ENCODE measurements at regions not wholly inside any gene's neighbourhood (a gene's known extent, or its start where the extent isn't known, plus 50 kb on each side); places are given as distances from the start of the nearest gene placed in this dataset.

DNA sequence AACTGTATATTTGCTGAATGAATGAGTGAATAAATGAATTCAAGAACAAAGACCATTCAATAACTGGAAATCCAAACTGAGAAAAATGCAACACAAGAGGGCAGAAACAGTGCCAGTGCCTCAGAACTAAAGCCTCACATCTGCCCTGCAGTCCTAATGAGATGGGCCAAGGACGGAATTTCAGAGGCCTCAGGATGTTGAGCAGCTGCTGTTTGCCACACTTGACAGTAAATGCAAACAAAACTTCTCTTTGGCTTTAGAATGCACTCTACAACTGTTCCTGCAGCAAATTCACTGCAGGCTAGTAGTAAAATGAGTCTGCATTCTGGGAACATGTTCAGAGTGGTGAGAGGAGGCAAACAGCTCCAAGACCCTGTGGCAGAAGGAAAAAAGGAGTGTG is 177.6 kb upstream of the LRFN2 start:
- no peaks in the 10 kb centered on the region for H3K9me3 ChIP-seq (replicated peaks; ENCODE audit: control insufficient read depth, insufficient read depth, low read length)
- DNase-seq (ENCODE audit: low read depth, low spot score) (no peak), FAIRE-seq (no peak)
- TF ChIP-seq EZH2 (IDR thresholded peaks at IDR 0.05; ENCODE audit: borderline replicate concordance, low read depth, low read length, severe bottlenecking): no peak
- TF ChIP-seq JUN (IDR thresholded peaks at IDR 0.05; ENCODE audit: borderline replicate concordance, insufficient read depth, insufficient read length, low read depth): no peak
- TF ChIP-seq POLR2AphosphoS5 (IDR thresholded peaks at IDR 0.05; ENCODE audit: insufficient read depth, low read depth, low read length): no peak
- TF ChIP-seq GATA2 (IDR thresholded peaks at IDR 0.05; ENCODE audit: insufficient read depth, insufficient read length, low read depth, low read length): no peak
- TF ChIP-seq FOS (IDR thresholded peaks at IDR 0.05; ENCODE audit: borderline replicate concordance, insufficient read depth, low read length): no peak
- TF ChIP-seq, protein P1, sequence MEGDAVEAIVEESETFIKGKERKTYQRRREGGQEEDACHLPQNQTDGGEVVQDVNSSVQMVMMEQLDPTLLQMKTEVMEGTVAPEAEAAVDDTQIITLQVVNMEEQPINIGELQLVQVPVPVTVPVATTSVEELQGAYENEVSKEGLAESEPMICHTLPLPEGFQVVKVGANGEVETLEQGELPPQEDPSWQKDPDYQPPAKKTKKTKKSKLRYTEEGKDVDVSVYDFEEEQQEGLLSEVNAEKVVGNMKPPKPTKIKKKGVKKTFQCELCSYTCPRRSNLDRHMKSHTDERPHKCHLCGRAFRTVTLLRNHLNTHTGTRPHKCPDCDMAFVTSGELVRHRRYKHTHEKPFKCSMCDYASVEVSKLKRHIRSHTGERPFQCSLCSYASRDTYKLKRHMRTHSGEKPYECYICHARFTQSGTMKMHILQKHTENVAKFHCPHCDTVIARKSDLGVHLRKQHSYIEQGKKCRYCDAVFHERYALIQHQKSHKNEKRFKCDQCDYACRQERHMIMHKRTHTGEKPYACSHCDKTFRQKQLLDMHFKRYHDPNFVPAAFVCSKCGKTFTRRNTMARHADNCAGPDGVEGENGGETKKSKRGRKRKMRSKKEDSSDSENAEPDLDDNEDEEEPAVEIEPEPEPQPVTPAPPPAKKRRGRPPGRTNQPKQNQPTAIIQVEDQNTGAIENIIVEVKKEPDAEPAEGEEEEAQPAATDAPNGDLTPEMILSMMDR (IDR thresholded peaks at IDR 0.05; ENCODE audit: extremely low read depth in 1 of 2, insufficient read depth in 1 of 2, low read depth in 1 of 2, low read length in 2 of 2): no peak
- no peak for TF ChIP-seq POLR2A (IDR thresholded peaks at IDR 0.05; ENCODE audit: low read depth, low read length)
- TF ChIP-seq, protein P2, sequence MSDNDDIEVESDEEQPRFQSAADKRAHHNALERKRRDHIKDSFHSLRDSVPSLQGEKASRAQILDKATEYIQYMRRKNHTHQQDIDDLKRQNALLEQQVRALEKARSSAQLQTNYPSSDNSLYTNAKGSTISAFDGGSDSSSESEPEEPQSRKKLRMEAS (IDR thresholded peaks at IDR 0.05; ENCODE audit: insufficient read depth, insufficient read length): no peak
- no peak for TF ChIP-seq MYC (IDR thresholded peaks at IDR 0.05; ENCODE audit: low read depth, low read length)
- H4K20me1 ChIP-seq (replicated peaks; ENCODE audit: control insufficient read depth, extremely low read depth, insufficient read depth, low read length): no peaks in the 10 kb centered on the region
- H3K9ac ChIP-seq (replicated peaks; ENCODE audit: extremely low read depth, insufficient read depth, low read length): no peak overlapping the region
- no peaks in the 10 kb centered on the region for H3K79me2 ChIP-seq (ENCODE audit: control insufficient read depth, insufficient read depth, low read length)
- no peak overlapping the region for H3K4me3 ChIP-seq (replicated peaks in 1 of 3; ENCODE audit: insufficient read depth in 1 of 3, low read depth in 1 of 3, low read length in 3 of 3)
- no peaks in the 10 kb centered on the region for H3K4me1 ChIP-seq (ENCODE audit: control insufficient read depth, extremely low read depth, insufficient read depth, low read length)
- no peak overlapping the region for H3K4me2 ChIP-seq (ENCODE audit: insufficient read depth, low read length)
- no peaks in the 10 kb centered on the region for H3K36me3 ChIP-seq (ENCODE audit: control insufficient read depth in 2 of 2, extremely low read depth in 1 of 2, insufficient read depth in 2 of 2, low read length in 2 of 2)
- BruUV-seq (replicated peaks): no TSS peak
- intact Hi-C loops (cut with micrococcal nuclease): no loop called here
- CTCF ChIA-PET: no interaction called here
- POLR2A ChIA-PET: no interaction called here
- no peak overlapping the region for H2AFZ ChIP-seq (ENCODE audit: low read depth, low read length)
- peaks cover 1 to 2% of the 10 kb centered on the region in 2 experiments for H3K27me3 ChIP-seq (ENCODE audit: control insufficient read depth in 2 of 2, insufficient read depth in 2 of 2, low read length in 2 of 2)
- dilution Hi-C loops (cut with MboI; ENCODE audit: extremely low pct_ligation_motif_present, low sequenced_read_pairs): no loop called here
- no peak overlapping the region for H3K27ac ChIP-seq (ENCODE audit: insufficient read depth, low read depth, low read length)
- H3K9me1 ChIP-seq (replicated peaks; ENCODE audit: control insufficient read depth, extremely low read depth, insufficient read depth, low read length): no peaks in the 10 kb centered on the region
